SK-N-SH (cell line): ENCODE measurements at regions not wholly inside any gene's neighbourhood (a gene's known extent, or its start where the extent isn't known, plus 50 kb on each side); places are given as distances from the start of the nearest gene placed in this dataset.

Source experiments
- CTCF ChIA-PET: fragments of 300-600, 350-600 bp; formaldehyde crosslinking; extraction: SDS; loops from one replicate; lab custom pipeline; 2021; lab: Yijun Ruan, JAX
- POLR2A ChIA-PET: fragments of 350-600 bp; sonication (Branson Sonifier 250); formaldehyde crosslinking; extraction: SDS; loops from one replicate; lab custom pipeline; 2020; ENCODE audit warnings: antibody characterized with exemption, inconsistent platforms; lab: Yijun Ruan, JAX
- DNase-seq: peaks from one replicate; pipeline ENCODE4 v3.0.0; 2012
- H2AFZ ChIP-seq: fragments of 200-600 bp; sonication (generic); 2 replicates; pipeline ENCODE4 v1.8.1; 2016; ENCODE audit warnings: antibody characterized with exemption, mild to moderate bottlenecking, low read depth
- H3F3A ChIP-seq: fragments of 200-600 bp; sonication (generic); replicated peaks from 2 replicates; pipeline ENCODE3; 2016; ENCODE audit warnings: antibody characterized with exemption, mild to moderate bottlenecking; ENCODE audit not compliant: insufficient read depth
- H3K27ac ChIP-seq, 2 experiments: fragments of 200-500 bp in 1 of 2; fragments of 200-600 bp in 1 of 2; sonication (Bioruptor generic) in 1 of 2; sonication (generic), shearing (Covaris generic) in 1 of 2; 2 replicates each; pipeline versions ENCODE4 v1.5.1 to v1.6.1; 2014 to 2016; ENCODE audit warnings: low read depth in 2 of 2, inconsistent platforms in 1 of 2, low read length in 1 of 2, mild to moderate bottlenecking in 1 of 2, mixed read lengths in 1 of 2
- H3K27me3 ChIP-seq: fragments of 200-600 bp; sonication (generic), shearing (Covaris generic); 2 replicates; pipeline ENCODE4 v1.6.1; 2016; ENCODE audit warnings: mixed run types; ENCODE audit not compliant: insufficient read depth
- H3K36me3 ChIP-seq, 2 experiments: fragments of 200-500 bp in 1 of 2; fragments of 200-600 bp in 1 of 2; sonication (Bioruptor generic) in 1 of 2; sonication (generic) in 1 of 2; replicated peaks in 1 of 2; 2 replicates each; pipeline versions ENCODE3 to v1.5.1; 2014 to 2016; ENCODE audit warnings: low read length in 1 of 2, mild to moderate bottlenecking in 1 of 2; ENCODE audit not compliant: insufficient read depth in 2 of 2, control insufficient read depth in 1 of 2
- H3K4me1 ChIP-seq, 2 experiments: fragments of 200-500 bp in 1 of 2; fragments of 200-600 bp in 1 of 2; sonication (Bioruptor generic) in 1 of 2; sonication (generic), shearing (Covaris generic) in 1 of 2; 2 replicates each; pipeline versions ENCODE4 v1.5.1 to v1.6.1; 2014 to 2016; ENCODE audit warnings: low read depth in 1 of 2, low read length in 1 of 2, mixed run types in 1 of 2; ENCODE audit not compliant: insufficient read depth in 2 of 2, control insufficient read depth in 1 of 2
- H3K4me2 ChIP-seq: fragments of 200-600 bp; sonication (generic), shearing (Covaris generic); 2 replicates; pipeline ENCODE4 v1.6.1; 2017; ENCODE audit warnings: mixed run types
- H3K4me3 ChIP-seq, 2 experiments: fragments of 200-500 bp in 1 of 2; fragments of 200-600 bp in 1 of 2; sonication (Bioruptor generic) in 1 of 2; sonication (generic), shearing (Covaris generic) in 1 of 2; 2 replicates each; pipeline versions ENCODE4 v1.5.1 to v1.8.1; 2014 to 2016; ENCODE audit warnings: low read depth in 2 of 2, inconsistent platforms in 1 of 2, low read length in 1 of 2, mild to moderate bottlenecking in 1 of 2, mixed read lengths in 1 of 2, moderate library complexity in 1 of 2
- H3K79me2 ChIP-seq: fragments of 200-600 bp; sonication (generic); 2 replicates; pipeline ENCODE4 v1.8.1; 2017; ENCODE audit warnings: mild to moderate bottlenecking; ENCODE audit not compliant: insufficient read depth
- H3K9ac ChIP-seq: fragments of 200-600 bp; sonication (generic); 2 replicates; pipeline ENCODE4 v1.6.1; 2017; ENCODE audit warnings: mixed run types
- H3K9me2 ChIP-seq: fragments of 200-600 bp; sonication (generic); 2 replicates; pipeline ENCODE4 v1.6.1; 2017; ENCODE audit warnings: mixed run types
- H3K9me3 ChIP-seq: fragments of 200-600 bp; sonication (generic); 2 replicates; pipeline ENCODE4 v1.6.1; 2017; ENCODE audit warnings: mixed run types, mild to moderate bottlenecking, moderate library complexity
- H4K20me1 ChIP-seq: fragments of 200-600 bp; sonication (generic); 2 replicates; pipeline ENCODE4 v1.6.1; 2017; ENCODE audit warnings: mild to moderate bottlenecking, mixed run types; ENCODE audit not compliant: insufficient read depth
- CHD2 ChIP-seq: fragments of 150-350 bp; IDR thresholded peaks from 2 replicates; pipeline ENCODE4 v1.6.1; 2018; ENCODE audit warnings: low read length; ENCODE audit not compliant: partially characterized antibody
- ELF1 ChIP-seq: IDR thresholded peaks from 2 replicates; pipeline ENCODE4 v1.4.0; 2012
- EP300 ChIP-seq, 2 experiments: IDR thresholded peaks; 2 replicates each; pipeline versions ENCODE4 v1.4.0 to v1.6.1; 2012; ENCODE audit warnings: borderline replicate concordance in 1 of 2, low read depth in 1 of 2, low read length in 1 of 2
- EZH2phosphoT487 ChIP-seq: fragments of 200-600 bp; sonication (generic); IDR thresholded peaks from 2 replicates; pipeline ENCODE4 v1.6.1; 2017; ENCODE audit warnings: low read depth, mixed run types, mild to moderate bottlenecking, antibody characterized with exemption, moderate library complexity, borderline replicate concordance
- IRF3 ChIP-seq: fragments of 150-350 bp; IDR thresholded peaks from 2 replicates; pipeline ENCODE4 v1.6.1; 2016; ENCODE audit warnings: mild to moderate bottlenecking, low read depth, low read length
- JUND ChIP-seq: IDR thresholded peaks from 2 replicates; pipeline ENCODE4 v1.4.0; 2012
- MEF2A ChIP-seq: IDR thresholded peaks from 2 replicates; pipeline ENCODE4 v1.4.0; 2012; ENCODE audit warnings: low read depth, borderline replicate concordance
- MXI1 ChIP-seq: IDR thresholded peaks from 2 replicates; pipeline ENCODE4 v1.6.1; 2012; ENCODE audit warnings: mild to moderate bottlenecking, low read depth, low read length, improper control_type of control experiment
- NFIC ChIP-seq: IDR thresholded peaks from 2 replicates; pipeline ENCODE4 v1.4.0; 2012; ENCODE audit warnings: borderline replicate concordance
- NRF1 ChIP-seq: IDR thresholded peaks from 2 replicates; pipeline ENCODE4 v1.6.1; 2012; ENCODE audit warnings: low read depth, mild to moderate bottlenecking, low read length
- POLR2AphosphoS5 ChIP-seq: IDR thresholded peaks from 2 replicates; pipeline ENCODE4 v1.6.1; 2012; ENCODE audit warnings: low read depth, low read length
- RCOR1 ChIP-seq: fragments of 150-350 bp; IDR thresholded peaks from 2 replicates; pipeline ENCODE4 v1.6.1; 2017; ENCODE audit warnings: antibody characterized with exemption, low read length
- REST ChIP-seq: IDR thresholded peaks from 2 replicates; pipeline ENCODE4 v1.6.1; 2012; ENCODE audit warnings: mild to moderate bottlenecking, low read depth, low read length, moderate library complexity
- SMC3 ChIP-seq: IDR thresholded peaks from 2 replicates; pipeline ENCODE4 v1.6.1; 2012; ENCODE audit warnings: low read depth, low read length, improper control_type of control experiment
- TCF12 ChIP-seq: IDR thresholded peaks from 2 replicates; pipeline ENCODE4 v1.4.0; 2012
- USF1 ChIP-seq: IDR thresholded peaks from 2 replicates; pipeline ENCODE4 v1.4.0; 2012; ENCODE audit warnings: low read depth, borderline replicate concordance
- WGBS: methylation state at CpG from one replicate; pipeline ENCODE4 v1.1.6; 2017; ENCODE audit warnings: low lambda C conversion rate; 5-methylcytosine and 5-hydroxymethylcytosine counted together
- TF ChIP-seq, protein P1 (sequence below): IDR thresholded peaks from 2 replicates; pipeline ENCODE4 v1.4.0; 2012; ENCODE audit warnings: low read depth, borderline replicate concordance
- TF ChIP-seq, protein P2 (sequence below): fragments of 200-600 bp; sonication (generic); IDR thresholded peaks from 2 replicates; pipeline ENCODE4 v1.6.1; 2017; ENCODE audit warnings: antibody characterized with exemption, mild to moderate bottlenecking, moderate library complexity
- TF ChIP-seq, protein P3 (sequence below): IDR thresholded peaks from 2 replicates; pipeline ENCODE4; 2012

DNA sequence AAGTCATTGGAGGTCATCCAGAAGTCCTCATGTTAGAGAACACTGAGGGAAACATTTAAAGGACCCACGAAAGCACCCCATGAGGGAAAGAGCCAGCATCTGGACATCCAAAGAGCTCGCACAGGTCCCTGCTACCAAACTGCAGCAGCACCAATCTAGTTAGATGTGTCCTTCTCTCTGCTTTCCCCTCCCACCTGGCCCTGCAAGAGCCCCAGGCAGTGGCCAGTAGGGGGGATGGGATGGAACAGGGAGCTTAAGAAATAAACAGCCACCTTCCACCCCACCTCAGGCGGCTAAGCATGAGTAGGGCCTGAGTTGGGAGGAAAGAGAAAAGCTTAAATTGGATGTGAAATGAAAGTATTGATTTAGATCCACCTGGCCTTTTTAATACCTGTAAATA, 175.9 kb upstream of the KCND3 start:
- TF ChIP-seq, protein P1, sequence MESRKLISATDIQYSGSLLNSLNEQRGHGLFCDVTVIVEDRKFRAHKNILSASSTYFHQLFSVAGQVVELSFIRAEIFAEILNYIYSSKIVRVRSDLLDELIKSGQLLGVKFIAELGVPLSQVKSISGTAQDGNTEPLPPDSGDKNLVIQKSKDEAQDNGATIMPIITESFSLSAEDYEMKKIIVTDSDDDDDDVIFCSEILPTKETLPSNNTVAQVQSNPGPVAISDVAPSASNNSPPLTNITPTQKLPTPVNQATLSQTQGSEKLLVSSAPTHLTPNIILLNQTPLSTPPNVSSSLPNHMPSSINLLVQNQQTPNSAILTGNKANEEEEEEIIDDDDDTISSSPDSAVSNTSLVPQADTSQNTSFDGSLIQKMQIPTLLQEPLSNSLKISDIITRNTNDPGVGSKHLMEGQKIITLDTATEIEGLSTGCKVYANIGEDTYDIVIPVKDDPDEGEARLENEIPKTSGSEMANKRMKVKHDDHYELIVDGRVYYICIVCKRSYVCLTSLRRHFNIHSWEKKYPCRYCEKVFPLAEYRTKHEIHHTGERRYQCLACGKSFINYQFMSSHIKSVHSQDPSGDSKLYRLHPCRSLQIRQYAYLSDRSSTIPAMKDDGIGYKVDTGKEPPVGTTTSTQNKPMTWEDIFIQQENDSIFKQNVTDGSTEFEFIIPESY: no peak
- TF ChIP-seq NRF1 (no peak), EZH2phosphoT487 (no peak), IRF3 (no peak), MEF2A (no peak), JUND (no peak)
- TF ChIP-seq, protein P2, sequence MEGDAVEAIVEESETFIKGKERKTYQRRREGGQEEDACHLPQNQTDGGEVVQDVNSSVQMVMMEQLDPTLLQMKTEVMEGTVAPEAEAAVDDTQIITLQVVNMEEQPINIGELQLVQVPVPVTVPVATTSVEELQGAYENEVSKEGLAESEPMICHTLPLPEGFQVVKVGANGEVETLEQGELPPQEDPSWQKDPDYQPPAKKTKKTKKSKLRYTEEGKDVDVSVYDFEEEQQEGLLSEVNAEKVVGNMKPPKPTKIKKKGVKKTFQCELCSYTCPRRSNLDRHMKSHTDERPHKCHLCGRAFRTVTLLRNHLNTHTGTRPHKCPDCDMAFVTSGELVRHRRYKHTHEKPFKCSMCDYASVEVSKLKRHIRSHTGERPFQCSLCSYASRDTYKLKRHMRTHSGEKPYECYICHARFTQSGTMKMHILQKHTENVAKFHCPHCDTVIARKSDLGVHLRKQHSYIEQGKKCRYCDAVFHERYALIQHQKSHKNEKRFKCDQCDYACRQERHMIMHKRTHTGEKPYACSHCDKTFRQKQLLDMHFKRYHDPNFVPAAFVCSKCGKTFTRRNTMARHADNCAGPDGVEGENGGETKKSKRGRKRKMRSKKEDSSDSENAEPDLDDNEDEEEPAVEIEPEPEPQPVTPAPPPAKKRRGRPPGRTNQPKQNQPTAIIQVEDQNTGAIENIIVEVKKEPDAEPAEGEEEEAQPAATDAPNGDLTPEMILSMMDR: no peak
- Histone ChIP-seq H3K4me3 (no peak overlapping the region), H3K9me2 (no peaks in the 10 kb centered on the region), H3K79me2 (no peaks in the 10 kb centered on the region), H4K20me1 (no peaks in the 10 kb centered on the region), H3K4me1 (no peaks in the 10 kb centered on the region), H3K9ac (no peak overlapping the region), H3K27me3 (no peaks in the 10 kb centered on the region; the same call in 1 of the 2 replicates), H3F3A (no peaks in the 10 kb centered on the region), H2AFZ (no peak overlapping the region), H3K27ac (no peak overlapping the region), H3K9me3 (no peaks in the 10 kb centered on the region), H3K4me2 (no peak overlapping the region), H3K36me3 (no peaks in the 10 kb centered on the region)
- WGBS: 0% methylated on average over 3 of the region's 3 CpGs
- POLR2A ChIA-PET: no interaction called here
- no peak for DNase-seq
- CTCF ChIA-PET: no interaction called here

DNA sequence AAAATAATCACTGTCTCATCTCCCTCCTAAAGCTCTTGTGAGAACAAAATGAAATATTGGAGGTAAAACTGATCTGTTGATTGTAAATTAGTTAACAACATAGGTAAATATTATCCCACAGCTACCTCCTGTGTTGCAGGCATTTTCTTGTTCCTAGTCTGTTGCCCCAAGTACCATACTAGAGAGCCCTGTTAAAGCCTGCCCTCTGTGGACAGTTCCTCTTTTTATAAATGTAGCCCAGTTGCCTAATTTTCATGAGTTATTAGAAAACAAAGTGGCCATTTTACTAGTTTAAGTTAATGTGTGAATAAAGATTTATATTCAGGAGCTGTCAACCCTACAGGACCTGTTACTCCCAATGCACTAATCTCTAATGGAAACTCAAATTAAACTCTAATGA, 180.0 kb upstream of the KCND3 start:
- no peaks in the 10 kb centered on the region for H3K79me2 ChIP-seq
- no peaks in the 10 kb centered on the region for H3K4me1 ChIP-seq
- no peak overlapping the region for H2AFZ ChIP-seq
- H3K27me3 ChIP-seq: no peaks in the 10 kb centered on the region; the same call in 1 of the 2 replicates
- no peak for DNase-seq
- no peaks in the 10 kb centered on the region for H3K9me2 ChIP-seq
- POLR2A ChIA-PET: no interaction called here
- H3K9me3 ChIP-seq: no peaks in the 10 kb centered on the region
- no peak overlapping the region for H3K27ac ChIP-seq
- no peak overlapping the region for H3K4me2 ChIP-seq
- no peaks in the 10 kb centered on the region for H3F3A ChIP-seq
- no peaks in the 10 kb centered on the region for H4K20me1 ChIP-seq
- no peak overlapping the region for H3K4me3 ChIP-seq
- no peaks in the 10 kb centered on the region for H3K36me3 ChIP-seq
- CTCF ChIA-PET: interaction anchor here (0.6 to 0.7 kb wide), 2 partner anchors 9 to 825 kb away, joined by 3 read pairs; no protein-coding TSS in a partner anchor
- H3K9ac ChIP-seq: no peak overlapping the region
- TF ChIP-seq TCF12 (no peak), REST (no peak), MEF2A (no peak), CHD2 (no peak), EP300 (IDR thresholded peaks at IDR 0.05; ENCODE audit: borderline replicate concordance in 1 of 2, low read depth in 1 of 2, low read length in 1 of 2) (no peak), SMC3 (no peak), POLR2AphosphoS5 (no peak), MXI1 (no peak), USF1 (no peak), EZH2phosphoT487 (no peak), ELF1 (no peak), RCOR1 (no peak), NFIC (no peak)
- TF ChIP-seq, protein P3, sequence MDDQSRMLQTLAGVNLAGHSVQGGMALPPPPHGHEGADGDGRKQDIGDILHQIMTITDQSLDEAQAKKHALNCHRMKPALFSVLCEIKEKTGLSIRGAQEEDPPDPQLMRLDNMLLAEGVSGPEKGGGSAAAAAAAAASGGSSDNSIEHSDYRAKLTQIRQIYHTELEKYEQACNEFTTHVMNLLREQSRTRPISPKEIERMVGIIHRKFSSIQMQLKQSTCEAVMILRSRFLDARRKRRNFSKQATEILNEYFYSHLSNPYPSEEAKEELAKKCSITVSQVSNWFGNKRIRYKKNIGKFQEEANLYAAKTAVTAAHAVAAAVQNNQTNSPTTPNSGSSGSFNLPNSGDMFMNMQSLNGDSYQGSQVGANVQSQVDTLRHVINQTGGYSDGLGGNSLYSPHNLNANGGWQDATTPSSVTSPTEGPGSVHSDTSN: no peak
